Smooth muscle cell (in vitro differentiated cells): ENCODE measurements at regions not wholly inside any gene's neighbourhood (a gene's known extent, or its start where the extent isn't known, plus 50 kb on each side); places are given as distances from the start of the nearest gene placed in this dataset.

ENCODE experiments used
- DNase-seq: peaks from one replicate; lab custom pipeline; 2025; ENCODE audit not compliant: unreplicated experiment; lab: John Stamatoyannopoulos, UW
- H2AFZ ChIP-seq: fragments of 200-600 bp; sonication (generic); 2 replicates; pipeline ENCODE4 v1.6.0; 2016; ENCODE audit warnings: antibody characterized with exemption, low read depth, mild to moderate bottlenecking
- H3F3A ChIP-seq: fragments of 200-600 bp; sonication (generic); 2 replicates; pipeline ENCODE4 v1.6.0; 2017; ENCODE audit warnings: antibody characterized with exemption, low read depth
- H3K27ac ChIP-seq: fragments of 200-600 bp; sonication (generic); 2 replicates; pipeline ENCODE4 v1.5.1; 2016; ENCODE audit warnings: low read depth, mild to moderate bottlenecking
- H3K27me3 ChIP-seq: fragments of 200-600 bp; sonication (generic); 2 replicates; pipeline ENCODE4 v1.6.1; 2016; ENCODE audit warnings: low read depth, mild to moderate bottlenecking
- H3K36me3 ChIP-seq: fragments of 200-600 bp; sonication (generic); 2 replicates; pipeline ENCODE4 v1.5.1; 2016; ENCODE audit warnings: low read depth
- H3K4me1 ChIP-seq: fragments of 200-600 bp; sonication (generic); 2 replicates; pipeline ENCODE4 v1.5.1; 2016; ENCODE audit warnings: low read depth
- H3K4me2 ChIP-seq: fragments of 200-600 bp; sonication (generic); 2 replicates; pipeline ENCODE4 v1.6.0; 2016; ENCODE audit warnings: mild to moderate bottlenecking
- H3K4me3 ChIP-seq: fragments of 200-600 bp; sonication (generic); 2 replicates; pipeline ENCODE4 v1.5.1; 2016; ENCODE audit warnings: mild to moderate bottlenecking
- H3K79me2 ChIP-seq: fragments of 200-600 bp; sonication (generic); 2 replicates; pipeline ENCODE4 v1.6.0; 2016; ENCODE audit warnings: low read depth, mild to moderate bottlenecking
- H3K9ac ChIP-seq: fragments of 200-600 bp; sonication (generic); 2 replicates; pipeline ENCODE4 v1.6.0; 2016; ENCODE audit warnings: low read depth
- H3K9me3 ChIP-seq: fragments of 200-600 bp; sonication (generic); replicated peaks from 2 replicates; pipeline ENCODE4 v1.5.1; 2016; ENCODE audit warnings: low read depth
- H4K20me1 ChIP-seq: fragments of 200-600 bp; sonication (generic); 2 replicates; pipeline ENCODE4 v1.6.0; 2016; ENCODE audit warnings: low read depth
- WGBS: methylation state at CpG from one replicate; pipeline ENCODE4 v1.1.7; 2016; ENCODE audit warnings: low lambda C conversion rate; 5-methylcytosine and 5-hydroxymethylcytosine counted together
- TF ChIP-seq, protein P1 (sequence below): fragments of 200-600 bp; sonication (generic); IDR thresholded peaks from 2 replicates; pipeline ENCODE4 v1.5.1; 2017; ENCODE audit warnings: borderline replicate concordance, mild to moderate bottlenecking, antibody characterized with exemption; ENCODE audit not compliant: insufficient read depth, poor library complexity, severe bottlenecking

- Histone ChIP-seq H4K20me1 (no peaks in the 10 kb centered on the region), H3K27ac (no peak overlapping the region), H3K9ac (no peak overlapping the region), H3K4me1 (no peaks in the 10 kb centered on the region), H3K4me2 (no peak overlapping the region), H2AFZ (no peak overlapping the region), H3K27me3 (no peaks in the 10 kb centered on the region), H3K9me3 (no peaks in the 10 kb centered on the region), H3K36me3 (no peaks in the 10 kb centered on the region), H3K4me3 (no peak overlapping the region), H3F3A (no peaks in the 10 kb centered on the region), H3K79me2 (no peaks in the 10 kb centered on the region)
- 89% methylated on average over 2 of the region's 2 CpGs for WGBS
- no peak for DNase-seq
- TF ChIP-seq, protein P1, sequence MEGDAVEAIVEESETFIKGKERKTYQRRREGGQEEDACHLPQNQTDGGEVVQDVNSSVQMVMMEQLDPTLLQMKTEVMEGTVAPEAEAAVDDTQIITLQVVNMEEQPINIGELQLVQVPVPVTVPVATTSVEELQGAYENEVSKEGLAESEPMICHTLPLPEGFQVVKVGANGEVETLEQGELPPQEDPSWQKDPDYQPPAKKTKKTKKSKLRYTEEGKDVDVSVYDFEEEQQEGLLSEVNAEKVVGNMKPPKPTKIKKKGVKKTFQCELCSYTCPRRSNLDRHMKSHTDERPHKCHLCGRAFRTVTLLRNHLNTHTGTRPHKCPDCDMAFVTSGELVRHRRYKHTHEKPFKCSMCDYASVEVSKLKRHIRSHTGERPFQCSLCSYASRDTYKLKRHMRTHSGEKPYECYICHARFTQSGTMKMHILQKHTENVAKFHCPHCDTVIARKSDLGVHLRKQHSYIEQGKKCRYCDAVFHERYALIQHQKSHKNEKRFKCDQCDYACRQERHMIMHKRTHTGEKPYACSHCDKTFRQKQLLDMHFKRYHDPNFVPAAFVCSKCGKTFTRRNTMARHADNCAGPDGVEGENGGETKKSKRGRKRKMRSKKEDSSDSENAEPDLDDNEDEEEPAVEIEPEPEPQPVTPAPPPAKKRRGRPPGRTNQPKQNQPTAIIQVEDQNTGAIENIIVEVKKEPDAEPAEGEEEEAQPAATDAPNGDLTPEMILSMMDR: no peak
Observed at GRCh38 chr14:80346395-80346794, 135.1 kb upstream of the DIO2 start.

DNA sequence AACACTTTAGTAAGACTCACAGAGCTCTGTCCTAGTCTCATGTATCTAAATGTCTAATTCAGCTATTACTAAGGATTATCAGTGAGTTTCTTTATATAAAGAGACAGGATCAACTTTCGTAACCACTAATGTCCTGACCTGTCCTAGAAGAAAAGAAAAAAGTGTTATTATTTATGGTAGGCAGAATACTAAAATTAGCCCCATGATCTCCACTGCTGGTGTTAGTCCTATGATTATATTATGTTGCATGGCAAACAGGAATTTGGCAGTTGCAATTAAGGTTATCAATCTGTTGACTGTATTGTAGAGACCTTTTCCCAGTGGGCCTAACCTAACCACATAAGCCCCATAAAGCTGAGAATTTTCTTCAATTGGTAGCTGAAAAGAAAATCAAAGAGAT, 132.9 kb upstream of the DIO2 start:
- no peaks in the 10 kb centered on the region for H3K27me3 ChIP-seq
- H3K4me3 ChIP-seq: no peak overlapping the region
- no peak overlapping the region for H3K27ac ChIP-seq
- H3K79me2 ChIP-seq: no peaks in the 10 kb centered on the region
- H3K4me1 ChIP-seq: no peaks in the 10 kb centered on the region
- no peak overlapping the region for H3K4me2 ChIP-seq
- TF ChIP-seq, protein P1: no peak
- no peaks in the 10 kb centered on the region for H3K9me3 ChIP-seq
- H4K20me1 ChIP-seq: no peaks in the 10 kb centered on the region
- H3K9ac ChIP-seq: no peak overlapping the region
- WGBS: 96% methylated on average over 1 of the region's 1 CpG
- no peaks in the 10 kb centered on the region for H3F3A ChIP-seq
- no peak overlapping the region for H2AFZ ChIP-seq
- no peak for DNase-seq
- H3K36me3 ChIP-seq: no peaks in the 10 kb centered on the region

DNA sequence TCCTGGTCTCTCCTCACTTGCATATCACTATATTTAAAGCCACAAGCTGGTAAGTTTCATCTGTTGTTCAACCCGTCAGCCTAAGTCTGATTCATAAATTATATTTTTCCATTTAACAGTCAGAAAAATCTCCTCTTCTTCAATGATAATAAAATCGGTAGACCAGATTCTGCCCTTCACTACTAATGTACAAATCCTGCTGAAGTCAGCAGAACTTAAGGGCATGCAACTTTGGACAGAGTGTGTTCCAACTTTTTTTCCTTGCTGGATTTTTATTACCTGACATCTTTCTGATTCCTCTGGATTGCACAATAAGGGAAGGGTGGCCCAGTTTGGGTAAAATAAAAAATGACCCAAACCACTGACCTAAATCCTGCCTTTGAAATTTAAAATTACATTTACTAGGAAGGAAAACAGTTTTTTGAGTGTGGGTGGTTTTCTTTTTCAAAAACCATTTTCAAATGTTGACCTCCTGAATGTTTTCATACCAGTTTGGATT, 125.4 kb upstream of the DIO2 start:
- Histone ChIP-seq H3K9me3 (no peaks in the 10 kb centered on the region), H4K20me1 (no peaks in the 10 kb centered on the region), H3K4me2 (no peak overlapping the region), H3K79me2 (no peaks in the 10 kb centered on the region), H2AFZ (no peak overlapping the region), H3K4me3 (no peak overlapping the region), H3K27me3 (no peaks in the 10 kb centered on the region), H3K9ac (no peak overlapping the region), H3K4me1 (no peaks in the 10 kb centered on the region), H3K36me3 (no peaks in the 10 kb centered on the region), H3K27ac (no peak overlapping the region), H3F3A (no peaks in the 10 kb centered on the region)
- 94% methylated on average over 2 of the region's 2 CpGs for WGBS
- no peak for DNase-seq
- TF ChIP-seq, protein P1: no peak

GRCh38 chr14:80325688-80326087, 114.4 kb upstream of the DIO2 start:
- Histone ChIP-seq H3F3A (no peaks in the 10 kb centered on the region), H3K79me2 (no peaks in the 10 kb centered on the region), H3K4me2 (no peak overlapping the region), H3K9ac (no peak overlapping the region), H3K4me3 (no peak overlapping the region), H3K27ac (no peak overlapping the region), H2AFZ (no peak overlapping the region), H3K27me3 (no peaks in the 10 kb centered on the region), H3K36me3 (no peaks in the 10 kb centered on the region), H3K4me1 (no peaks in the 10 kb centered on the region), H4K20me1 (no peaks in the 10 kb centered on the region), H3K9me3 (no peaks in the 10 kb centered on the region)
- 76% methylated on average over 1 of the region's 1 CpG for WGBS
- no peak for DNase-seq
- TF ChIP-seq, protein P1: no peak
